GM23338 (cell line): ENCODE measurements at regions not wholly inside any gene's neighbourhood (a gene's known extent, or its start where the extent isn't known, plus 50 kb on each side); places are given as distances from the start of the nearest gene placed in this dataset.

Experiments
- ATAC-seq: fragments of 200-7000 bp; cut with Tn5 transposase; 3 replicates; pipeline ENCODE4 v1.9.1; 2020
- DNase-seq: peaks from one replicate; pipeline ENCODE4 v3.0.0-alpha.2; 2015; ENCODE audit warnings: low spot score
- H2AFZ ChIP-seq: fragments of 200-600 bp; sonication (generic); 2 replicates; pipeline ENCODE4 v1.8.0; 2016; ENCODE audit warnings: antibody characterized with exemption, mild to moderate bottlenecking, moderate library complexity
- H3F3A ChIP-seq: fragments of 200-600 bp; sonication (generic); replicated peaks from 2 replicates; pipeline ENCODE4 v1.8.0; 2017; ENCODE audit warnings: antibody characterized with exemption, mixed run types, low read depth
- H3K27ac ChIP-seq: fragments of 200-600 bp; sonication (generic); 2 replicates; pipeline ENCODE4 v1.6.1; 2016; ENCODE audit warnings: low read depth
- H3K27me3 ChIP-seq: fragments of 200-600 bp; sonication (generic); 2 replicates; pipeline ENCODE4 v1.8.0; 2016; ENCODE audit warnings: mild to moderate bottlenecking, mixed run types, moderate library complexity; ENCODE audit not compliant: insufficient read depth
- H3K36me3 ChIP-seq: fragments of 200-600 bp; sonication (generic); 2 replicates; pipeline ENCODE4 v1.8.0; 2016; ENCODE audit warnings: mild to moderate bottlenecking; ENCODE audit not compliant: insufficient read depth
- H3K4me1 ChIP-seq: fragments of 200-600 bp; sonication (generic); 2 replicates; pipeline ENCODE4 v1.8.0; 2016; ENCODE audit warnings: mild to moderate bottlenecking, moderate library complexity; ENCODE audit not compliant: insufficient read depth
- H3K4me2 ChIP-seq: fragments of 200-600 bp; sonication (generic); 2 replicates; pipeline ENCODE4 v1.7.1; 2017; ENCODE audit warnings: mixed run types
- H3K4me3 ChIP-seq: fragments of 200-600 bp; sonication (generic); 2 replicates; pipeline ENCODE4 v1.6.1; 2016; ENCODE audit warnings: mixed run types
- H3K79me2 ChIP-seq: fragments of 200-600 bp; sonication (generic); replicated peaks from 2 replicates; pipeline ENCODE4 v1.8.0; 2017; ENCODE audit warnings: mild to moderate bottlenecking; ENCODE audit not compliant: insufficient read depth
- H3K9me2 ChIP-seq: fragments of 200-600 bp; sonication (generic); 2 replicates; pipeline ENCODE4 v1.8.0; 2017; ENCODE audit not compliant: insufficient read depth
- H4K20me1 ChIP-seq: fragments of 200-600 bp; sonication (generic); replicated peaks from 2 replicates; pipeline ENCODE4 v1.8.0; 2017; ENCODE audit warnings: mild to moderate bottlenecking; ENCODE audit not compliant: insufficient read depth
- H3K27ac Mint-ChIP-seq: 2 replicates; pipeline ENCODE4 v1.8.0; 2020; ENCODE audit warnings: inconsistent platforms, mild to moderate bottlenecking, moderate library complexity, mixed read lengths
- H3K27me3 Mint-ChIP-seq: 3 replicates; pipeline ENCODE4 v1.8.0; 2022; ENCODE audit warnings: low read depth, mild to moderate bottlenecking, moderate library complexity, mixed read lengths, inconsistent platforms; ENCODE audit not compliant: insufficient read depth, poor library complexity
- H3K36me3 Mint-ChIP-seq: 3 replicates; pipeline ENCODE4 v1.8.0; 2021; ENCODE audit warnings: low read depth, mild to moderate bottlenecking, inconsistent platforms, moderate library complexity, mixed read lengths
- H3K4me1 Mint-ChIP-seq: 3 replicates; pipeline ENCODE4 v1.8.0; 2020; ENCODE audit warnings: mild to moderate bottlenecking, inconsistent platforms, mixed read lengths
- H3K4me3 Mint-ChIP-seq: 3 replicates; pipeline ENCODE4 v1.8.0; 2021; ENCODE audit warnings: moderate library complexity, mild to moderate bottlenecking, inconsistent platforms, mixed read lengths
- H3K9me3 Mint-ChIP-seq: 3 replicates; pipeline ENCODE4 v1.8.0; 2020; ENCODE audit warnings: moderate library complexity, mild to moderate bottlenecking, inconsistent platforms, mixed read lengths
- CTCF ChIP-seq, 2 experiments: fragments of 200-600 bp in 1 of 2; sonication (generic) in 1 of 2; conservative IDR thresholded peaks; 2 replicates each; pipeline versions ENCODE4 v1.5.1 to v1.6.1; 2016 to 2017; ENCODE audit warnings: antibody characterized with exemption in 2 of 2, low read depth in 2 of 2, mild to moderate bottlenecking in 2 of 2, moderate library complexity in 1 of 2
- EZH2 ChIP-seq: fragments of 200-600 bp; sonication (generic); IDR thresholded peaks from one replicate; pipeline ENCODE4 v1.8.0; 2017; ENCODE audit warnings: antibody characterized with exemption, mild to moderate bottlenecking, low read depth; ENCODE audit not compliant: unreplicated experiment
- EZH2phosphoT487 ChIP-seq: fragments of 200-600 bp; sonication (generic); IDR thresholded peaks from one replicate; pipeline ENCODE4 v1.8.1; 2018; ENCODE audit warnings: antibody characterized with exemption; ENCODE audit not compliant: unreplicated experiment
- JUNB ChIP-seq: IDR thresholded peaks from one replicate; pipeline ENCODE4 v1.6.1; 2016; ENCODE audit warnings: antibody characterized with exemption; ENCODE audit not compliant: unreplicated experiment
- NANOG ChIP-seq: IDR thresholded peaks from 2 replicates; pipeline ENCODE4 v1.6.1; 2016; ENCODE audit warnings: antibody characterized with exemption, borderline replicate concordance
- REST ChIP-seq: IDR thresholded peaks from one replicate; pipeline ENCODE4 v1.6.1; 2018; ENCODE audit warnings: antibody characterized with exemption; ENCODE audit not compliant: unreplicated experiment
- ZNF331 ChIP-seq: fragments of 250-450 bp; sonication (Bioruptor Pico); IDR thresholded peaks from 2 replicates; pipeline ENCODE4 v1.5.0; 2020; ENCODE audit warnings: low read depth, mild to moderate bottlenecking, moderate library complexity
- ZNF462 ChIP-seq: fragments of 250-450 bp; sonication (Bioruptor Pico); IDR thresholded peaks from 2 replicates; pipeline ENCODE4 v1.5.0; 2020; ENCODE audit warnings: mild to moderate bottlenecking, moderate library complexity

DNA sequence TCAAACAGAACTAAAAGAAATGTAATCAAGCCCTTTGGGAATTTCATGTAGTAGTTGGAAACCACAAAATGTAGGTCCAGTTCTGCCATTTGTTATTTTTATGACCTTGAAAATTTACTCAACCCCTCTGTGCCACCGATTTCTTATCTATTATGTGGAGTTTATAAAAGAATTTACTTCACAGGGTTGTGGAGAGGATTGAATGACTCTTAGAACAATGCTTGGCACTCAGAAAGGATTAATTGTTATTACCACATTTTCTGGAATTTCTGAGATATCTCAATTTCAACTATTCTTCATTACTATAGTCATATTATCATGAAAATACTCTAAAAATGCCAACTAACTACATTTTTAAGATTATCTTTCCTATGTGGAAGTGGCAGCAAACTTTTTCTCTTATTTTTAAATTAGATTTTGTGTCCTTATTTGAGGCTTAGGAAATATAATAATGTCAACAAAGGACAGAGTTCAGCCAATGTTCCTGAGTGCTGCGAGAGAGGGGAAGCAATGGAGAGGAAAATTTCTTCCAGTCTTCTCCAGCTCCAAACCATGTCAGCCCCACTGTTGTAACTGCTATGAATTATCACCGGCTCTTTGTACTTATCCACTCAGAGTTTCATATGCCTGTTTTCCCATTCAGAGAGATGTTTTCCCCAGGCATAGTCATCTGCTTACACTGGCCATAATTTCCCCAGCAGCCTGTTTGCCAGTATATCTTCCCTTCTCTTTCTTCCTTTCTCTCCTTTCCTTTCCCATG, 525.6 kb downstream of the SPATA31D1 start:
- DNase-seq: no peak
- Histone ChIP-seq H3K36me3 (no peaks in the 10 kb centered on the region), H2AFZ (peak overlapping the region; percentile 34; the same call in 1 of the 2 replicates), H3K27me3 (no peaks in the 10 kb centered on the region), H3F3A (no peaks in the 10 kb centered on the region), H3K4me2 (no peak overlapping the region), H4K20me1 (no peaks in the 10 kb centered on the region; the same call in 1 of the 2 replicates), H3K4me3 (no peak overlapping the region), H3K4me1 (no peaks in the 10 kb centered on the region), H3K9me2 (peaks cover 5% of the 10 kb centered on the region; the same call in 1 of the 2 replicates), H3K27ac (no peak overlapping the region), H3K79me2 (no peaks in the 10 kb centered on the region)
- Mint-ChIP-seq H3K4me3 (no peak overlapping the region), H3K9me3 (no peaks in the 10 kb centered on the region; the same call in 2 of the 3 replicates), H3K4me1 (no peaks in the 10 kb centered on the region), H3K36me3 (no peaks in the 10 kb centered on the region), H3K27ac (no peak overlapping the region), H3K27me3 (no peaks in the 10 kb centered on the region)
- no peak for ATAC-seq
- TF ChIP-seq ZNF462 (CRISPR knock-in tag) (no peak), NANOG (no peak), ZNF331 (CRISPR knock-in tag) (no peak), EZH2 (no peak), JUNB (no peak), REST (no peak), CTCF (conservative IDR thresholded peaks at IDR 0.05; ENCODE audit: low read depth in 2 of 2) (no peak), EZH2phosphoT487 (no peak)
